ENCODE measurements at regions not wholly inside any gene's neighbourhood (a gene's known extent, or its start where the extent isn't known, plus 50 kb on each side); places are given as distances from the start of the nearest gene placed in this dataset.
A peak's percentile ranks its signal among the peaks of the same experiment; 100 is the strongest.

GRCh38 chr5:100446879-100447430 is 88.2 kb upstream of the FAM174A start:
- no peak overlapping the region for H3K27ac ChIP-seq
- TF ChIP-seq CTCF (conservative IDR thresholded peaks at IDR 0.05): no peak
- no peak for TF ChIP-seq ZFX (IDR thresholded peaks at IDR 0.05)

GRCh38 chr5:100444961-100445360 is 90.2 kb upstream of the FAM174A start:
- TF ChIP-seq CTCF (conservative IDR thresholded peaks at IDR 0.05) (no peak), ZFX (IDR thresholded peaks at IDR 0.05) (no peak)
- no peak overlapping the region for H3K27ac ChIP-seq

GRCh38 chr5:100434815-100435214 is 100.4 kb upstream of the FAM174A start:
- no peak overlapping the region for H3K27ac ChIP-seq
- TF ChIP-seq ZFX (IDR thresholded peaks at IDR 0.05): no peak
- no peak for TF ChIP-seq CTCF (conservative IDR thresholded peaks at IDR 0.05)

GRCh38 chr5:100432741-100433140 is 102.4 kb upstream of the FAM174A start:
- TF ChIP-seq CTCF (conservative IDR thresholded peaks at IDR 0.05): no peak
- TF ChIP-seq ZFX (IDR thresholded peaks at IDR 0.05): no peak
- H3K27ac ChIP-seq: no peak overlapping the region

- TF ChIP-seq CTCF (conservative IDR thresholded peaks at IDR 0.05): peak; percentile 98
- no peak for TF ChIP-seq ZFX (IDR thresholded peaks at IDR 0.05)
- H3K27ac ChIP-seq: no peak overlapping the region
These were observed 104.6 kb upstream of the FAM174A start for GRCh38 chr5:100430268-100431195.

GRCh38 chr5:100424787-100425186 is 110.4 kb upstream of the FAM174A start:
- H3K27ac ChIP-seq: no peak overlapping the region
- TF ChIP-seq ZFX (IDR thresholded peaks at IDR 0.05) (no peak), CTCF (conservative IDR thresholded peaks at IDR 0.05) (no peak)

GRCh38 chr5:100424017-100424416 is 111.2 kb upstream of the FAM174A start:
- no peak overlapping the region for H3K27ac ChIP-seq
- TF ChIP-seq CTCF (conservative IDR thresholded peaks at IDR 0.05) (no peak), ZFX (IDR thresholded peaks at IDR 0.05) (no peak)

Data from C4-2B (cell line).